ENCODE measurements at regions not wholly inside any gene's neighbourhood (a gene's known extent, or its start where the extent isn't known, plus 50 kb on each side); places are given as distances from the start of the nearest gene placed in this dataset.

DNA sequence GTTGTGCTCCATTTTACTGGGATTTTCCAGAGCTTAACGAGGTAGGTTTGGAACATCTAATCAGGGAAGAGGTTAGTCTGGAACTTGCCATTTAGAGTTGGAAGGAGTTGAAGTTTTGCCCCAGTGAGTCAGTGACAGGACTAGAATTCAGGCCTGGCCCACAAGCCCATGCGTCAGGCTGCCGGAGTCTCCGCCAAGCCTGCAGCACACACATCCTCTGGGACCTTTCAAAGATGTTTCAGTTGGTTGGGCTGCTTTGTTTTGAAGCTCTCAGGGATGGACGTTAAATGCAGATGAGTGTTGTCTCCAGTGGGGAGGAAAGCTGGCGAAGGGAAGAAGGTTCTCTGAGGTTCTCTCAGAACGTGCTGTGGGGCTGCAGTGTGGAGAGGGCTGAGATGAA is 147.0 kb downstream of the PSAT1 start:
- H3K27ac ChIP-seq, result no peak overlapping the region
- TF ChIP-seq ZFX (IDR thresholded peaks at IDR 0.05; ENCODE audit: borderline replicate concordance), result no peak
- TF ChIP-seq, protein P1, sequence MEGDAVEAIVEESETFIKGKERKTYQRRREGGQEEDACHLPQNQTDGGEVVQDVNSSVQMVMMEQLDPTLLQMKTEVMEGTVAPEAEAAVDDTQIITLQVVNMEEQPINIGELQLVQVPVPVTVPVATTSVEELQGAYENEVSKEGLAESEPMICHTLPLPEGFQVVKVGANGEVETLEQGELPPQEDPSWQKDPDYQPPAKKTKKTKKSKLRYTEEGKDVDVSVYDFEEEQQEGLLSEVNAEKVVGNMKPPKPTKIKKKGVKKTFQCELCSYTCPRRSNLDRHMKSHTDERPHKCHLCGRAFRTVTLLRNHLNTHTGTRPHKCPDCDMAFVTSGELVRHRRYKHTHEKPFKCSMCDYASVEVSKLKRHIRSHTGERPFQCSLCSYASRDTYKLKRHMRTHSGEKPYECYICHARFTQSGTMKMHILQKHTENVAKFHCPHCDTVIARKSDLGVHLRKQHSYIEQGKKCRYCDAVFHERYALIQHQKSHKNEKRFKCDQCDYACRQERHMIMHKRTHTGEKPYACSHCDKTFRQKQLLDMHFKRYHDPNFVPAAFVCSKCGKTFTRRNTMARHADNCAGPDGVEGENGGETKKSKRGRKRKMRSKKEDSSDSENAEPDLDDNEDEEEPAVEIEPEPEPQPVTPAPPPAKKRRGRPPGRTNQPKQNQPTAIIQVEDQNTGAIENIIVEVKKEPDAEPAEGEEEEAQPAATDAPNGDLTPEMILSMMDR (IDR thresholded peaks at IDR 0.05), result no peak

DNA sequence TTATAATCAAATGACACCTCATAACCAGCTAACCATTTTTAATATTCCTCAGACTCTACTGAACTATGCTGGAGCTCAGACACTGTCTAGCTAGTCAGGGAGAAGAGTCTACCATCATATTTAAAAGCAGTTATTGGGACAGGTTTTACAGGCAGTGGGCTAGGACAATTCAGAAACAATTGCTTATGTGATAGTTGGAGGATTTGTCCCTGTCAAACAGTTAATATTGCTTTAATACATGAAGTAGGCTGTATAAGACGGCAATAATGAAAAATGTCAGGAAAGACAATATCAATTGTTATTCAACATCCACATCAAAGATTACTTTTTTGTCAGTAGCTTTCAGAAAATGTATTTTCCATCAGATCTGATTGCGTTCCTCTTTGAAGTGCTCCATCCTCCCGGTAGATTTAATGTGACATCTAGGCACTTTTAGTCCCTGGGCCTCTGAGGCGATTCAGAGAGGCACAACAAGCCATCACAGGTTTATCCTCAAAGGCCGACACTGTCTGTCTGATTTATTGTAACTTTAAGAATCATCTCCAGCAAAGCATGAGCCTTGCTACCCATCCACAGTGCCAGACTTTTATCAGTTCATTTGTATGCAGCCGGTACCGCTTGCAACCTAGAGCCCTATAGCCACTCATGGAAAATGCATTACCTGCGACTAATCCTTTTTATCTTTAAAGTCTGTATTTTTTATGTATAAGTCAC is 152.2 kb downstream of the PSAT1 start:
- no peak overlapping the region for H3K27ac ChIP-seq
- TF ChIP-seq, protein P1 (IDR thresholded peaks at IDR 0.05), result no peak
- no peak for TF ChIP-seq ZFX (IDR thresholded peaks at IDR 0.05; ENCODE audit: borderline replicate concordance)

DNA sequence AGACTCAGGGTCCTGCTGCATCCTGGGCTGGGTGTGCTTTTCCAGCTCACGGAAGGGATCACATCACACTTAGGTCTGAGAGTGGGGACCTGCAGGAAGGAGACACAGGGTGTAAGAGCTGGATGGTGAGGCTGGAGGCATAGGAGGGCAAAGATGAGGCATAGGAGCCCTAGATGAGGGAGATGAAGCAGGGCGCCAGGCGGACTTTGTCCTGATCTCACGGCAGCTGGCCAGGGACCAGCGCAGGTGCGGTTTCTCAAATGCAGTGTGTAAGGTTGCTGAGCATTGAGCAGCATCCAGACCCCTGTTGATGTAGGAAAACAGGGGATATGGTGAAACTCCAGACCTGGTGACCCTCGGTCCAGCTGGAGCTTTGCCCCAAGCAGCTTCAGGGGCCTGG is 156.5 kb downstream of the PSAT1 start:
- no peak overlapping the region for H3K27ac ChIP-seq
- TF ChIP-seq, protein P1 (IDR thresholded peaks at IDR 0.05), result no peak
- TF ChIP-seq ZFX (IDR thresholded peaks at IDR 0.05; ENCODE audit: borderline replicate concordance), result no peak

DNA sequence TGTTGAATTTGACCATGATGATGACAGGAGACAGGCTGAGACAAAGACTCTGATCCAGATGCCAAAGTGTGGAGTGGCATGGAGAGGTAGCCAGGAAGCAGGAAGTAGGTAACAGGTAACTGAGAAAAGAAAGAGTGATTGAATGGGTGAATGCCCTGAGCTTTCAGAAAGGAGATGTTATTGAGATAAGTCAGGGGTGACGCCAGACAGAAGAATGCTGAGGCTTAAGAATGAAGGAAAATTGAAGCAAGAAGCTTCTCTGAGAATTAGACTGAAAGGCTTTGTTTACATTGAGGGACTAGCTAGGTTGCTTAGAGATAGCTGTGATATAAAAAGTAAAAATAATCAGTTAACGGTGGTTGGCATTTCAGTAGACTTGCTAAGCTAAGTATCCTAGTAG is 165.7 kb downstream of the PSAT1 start:
- TF ChIP-seq, protein P1 (IDR thresholded peaks at IDR 0.05), result no peak
- no peak for TF ChIP-seq ZFX (IDR thresholded peaks at IDR 0.05; ENCODE audit: borderline replicate concordance)
- H3K27ac ChIP-seq, result no peak overlapping the region

DNA sequence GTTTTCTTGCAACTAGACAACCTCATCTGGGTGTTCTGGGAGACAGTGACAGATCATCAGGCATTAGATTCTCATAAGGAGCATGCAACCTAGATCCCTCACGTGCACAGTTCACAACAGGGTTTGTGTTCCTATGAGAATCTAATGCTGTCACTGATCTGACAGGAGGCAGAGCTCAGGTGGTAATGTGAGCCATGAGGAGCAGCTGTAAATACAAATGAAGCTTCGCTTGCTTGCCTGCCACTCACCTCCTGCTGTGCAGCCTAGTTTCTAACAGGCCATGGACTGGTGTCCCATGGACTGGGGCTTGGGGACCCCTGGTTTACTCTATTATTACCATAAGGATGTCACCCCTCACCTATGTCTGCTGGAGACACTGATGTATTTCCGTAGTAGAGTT is 166.8 kb downstream of the PSAT1 start:
- H3K27ac ChIP-seq, result no peak overlapping the region
- no peak for TF ChIP-seq ZFX (IDR thresholded peaks at IDR 0.05; ENCODE audit: borderline replicate concordance)
- TF ChIP-seq, protein P1 (IDR thresholded peaks at IDR 0.05), result no peak

DNA sequence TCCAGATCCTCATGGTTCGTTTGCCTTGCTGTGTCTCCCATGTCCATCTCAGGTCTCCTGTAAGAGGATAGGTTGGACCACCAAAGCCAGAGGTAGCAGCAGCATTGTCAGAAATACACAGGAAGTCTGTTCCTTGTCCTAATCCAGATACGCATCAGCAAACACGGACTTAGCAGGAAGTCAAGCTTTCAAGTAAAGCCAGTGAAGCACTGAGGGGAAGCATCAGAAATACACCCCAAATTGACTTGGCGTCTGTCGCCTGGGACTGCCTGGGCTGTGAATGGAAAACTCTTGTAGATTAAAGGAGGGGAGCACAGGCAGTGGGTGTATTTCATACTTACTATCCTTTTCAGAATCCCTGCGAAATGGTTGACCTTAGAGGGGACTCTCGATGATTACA is 171.3 kb downstream of the PSAT1 start:
- TF ChIP-seq ZFX (IDR thresholded peaks at IDR 0.05; ENCODE audit: borderline replicate concordance), result no peak
- TF ChIP-seq, protein P1 (IDR thresholded peaks at IDR 0.05), result no peak

DNA sequence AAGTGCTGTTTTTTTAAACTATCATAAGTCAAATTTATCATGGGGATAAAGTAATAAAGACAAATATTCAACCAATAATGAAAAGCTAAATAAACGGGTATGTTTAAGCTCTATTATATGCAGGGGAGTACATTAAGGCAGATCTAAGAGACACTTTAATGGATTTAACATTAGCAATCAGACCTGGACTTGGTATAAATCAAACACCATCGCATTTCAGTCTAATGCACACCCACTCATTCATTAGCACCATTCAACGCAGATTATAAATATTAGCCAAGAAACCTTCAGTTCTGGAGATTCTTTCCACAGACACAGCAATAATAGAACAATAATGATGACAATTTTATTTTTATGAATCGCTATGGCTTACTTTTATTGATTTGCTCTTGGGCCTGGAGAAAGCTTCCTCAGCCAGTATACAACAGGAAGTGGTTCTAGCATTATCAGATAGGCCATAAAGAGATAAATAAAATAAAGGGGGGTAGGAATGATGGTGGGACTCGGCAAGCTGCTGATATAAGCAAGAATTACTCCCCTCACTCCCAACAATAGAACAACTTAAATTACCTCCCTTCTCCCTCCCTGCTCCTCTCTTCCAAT is 172.2 kb downstream of the PSAT1 start:
- no peak overlapping the region for H3K27ac ChIP-seq
- TF ChIP-seq ZFX (IDR thresholded peaks at IDR 0.05; ENCODE audit: borderline replicate concordance), result no peak
- TF ChIP-seq, protein P1 (IDR thresholded peaks at IDR 0.05), result no peak

More for the DNA sequence above, 171.3 kb downstream of the PSAT1 start:
- H3K27ac ChIP-seq, result no peak overlapping the region

Measured in 22Rv1 (cell line).